ENCODE measurements at regions not wholly inside any gene's neighbourhood (a gene's known extent, or its start where the extent isn't known, plus 50 kb on each side); places are given as distances from the start of the nearest gene placed in this dataset.

GRCh38 chr5:23303836-23304235 lies 203.6 kb upstream of the PRDM9 start:
- Histone ChIP-seq H3K36me3 (ENCODE audit: control insufficient read depth, insufficient read depth, low read length) (no peaks in the 10 kb centered on the region), H3K27me3 (replicated peaks; ENCODE audit: control insufficient read depth, insufficient read depth, low read length) (no peaks in the 10 kb centered on the region), H3K4me3 (replicated peaks; ENCODE audit: low read depth, low read length) (no peak overlapping the region)
- no peak for DNase-seq (ENCODE audit: extremely low read depth, insufficient read length)
- no peak for TF ChIP-seq CTCF (IDR thresholded peaks at IDR 0.05; ENCODE audit: insufficient read depth, low read length, poor library complexity, severe bottlenecking)

- TF ChIP-seq CTCF (IDR thresholded peaks at IDR 0.05; ENCODE audit: insufficient read depth, low read length, poor library complexity, severe bottlenecking): no peak
- no peak overlapping the region for H3K4me3 ChIP-seq (replicated peaks; ENCODE audit: low read depth, low read length)
- no peak for DNase-seq (ENCODE audit: extremely low read depth, insufficient read length)
Observed at GRCh38 chr5:23303435-23303834, 204.0 kb upstream of the PRDM9 start.

GRCh38 chr5:23302438-23302837 lies 205.0 kb upstream of the PRDM9 start:
- H3K27me3 ChIP-seq (replicated peaks; ENCODE audit: control insufficient read depth, insufficient read depth, low read length): no peaks in the 10 kb centered on the region
- DNase-seq (ENCODE audit: extremely low read depth, insufficient read length): no peak
- no peaks in the 10 kb centered on the region for H3K36me3 ChIP-seq (ENCODE audit: control insufficient read depth, insufficient read depth, low read length)
- TF ChIP-seq CTCF (IDR thresholded peaks at IDR 0.05; ENCODE audit: insufficient read depth, low read length, poor library complexity, severe bottlenecking): no peak
- no peak overlapping the region for H3K4me3 ChIP-seq (replicated peaks; ENCODE audit: low read depth, low read length)

More at GRCh38 chr5:23303435-23303834, 204.0 kb upstream of the PRDM9 start:
- H3K27me3 ChIP-seq (replicated peaks; ENCODE audit: control insufficient read depth, insufficient read depth, low read length): no peaks in the 10 kb centered on the region
- H3K36me3 ChIP-seq (ENCODE audit: control insufficient read depth, insufficient read depth, low read length): no peaks in the 10 kb centered on the region

GRCh38 chr5:23289162-23289561 lies 218.2 kb upstream of the PRDM9 start:
- Histone ChIP-seq H3K36me3 (ENCODE audit: control insufficient read depth, insufficient read depth, low read length) (no peaks in the 10 kb centered on the region), H3K27me3 (replicated peaks; ENCODE audit: control insufficient read depth, insufficient read depth, low read length) (no peaks in the 10 kb centered on the region), H3K4me3 (replicated peaks; ENCODE audit: low read depth, low read length) (no peak overlapping the region)
- DNase-seq (ENCODE audit: extremely low read depth, insufficient read length): no peak
- no peak for TF ChIP-seq CTCF (IDR thresholded peaks at IDR 0.05; ENCODE audit: insufficient read depth, low read length, poor library complexity, severe bottlenecking)

GRCh38 chr5:23284656-23285055 lies 222.8 kb upstream of the PRDM9 start:
- Histone ChIP-seq H3K27me3 (replicated peaks; ENCODE audit: control insufficient read depth, insufficient read depth, low read length) (no peaks in the 10 kb centered on the region), H3K4me3 (replicated peaks; ENCODE audit: low read depth, low read length) (no peak overlapping the region), H3K36me3 (ENCODE audit: control insufficient read depth, insufficient read depth, low read length) (no peaks in the 10 kb centered on the region)
- DNase-seq (ENCODE audit: extremely low read depth, insufficient read length): no peak
- no peak for TF ChIP-seq CTCF (IDR thresholded peaks at IDR 0.05; ENCODE audit: insufficient read depth, low read length, poor library complexity, severe bottlenecking)

- TF ChIP-seq CTCF (IDR thresholded peaks at IDR 0.05; ENCODE audit: insufficient read depth, low read length, poor library complexity, severe bottlenecking): no peak
- Histone ChIP-seq H3K4me3 (replicated peaks; ENCODE audit: low read depth, low read length) (no peak overlapping the region), H3K36me3 (ENCODE audit: control insufficient read depth, insufficient read depth, low read length) (no peaks in the 10 kb centered on the region), H3K27me3 (replicated peaks; ENCODE audit: control insufficient read depth, insufficient read depth, low read length) (no peaks in the 10 kb centered on the region)
- DNase-seq (ENCODE audit: extremely low read depth, insufficient read length): no peak
Observed at GRCh38 chr5:23274171-23274570, 233.2 kb upstream of the PRDM9 start.

Measured in GM06990 (cell line).